ENCODE measurements at regions not wholly inside any gene's neighbourhood (a gene's known extent, or its start where the extent isn't known, plus 50 kb on each side); places are given as distances from the start of the nearest gene placed in this dataset.
"Not testable (repeated sequence)": the region's sequence is repeated elsewhere in the genome, so short reads cannot be mapped to it uniquely, and the experiment has no call there.

GRCh38 chr14:103243764-103244737 lies 90.0 kb upstream of the EIF5 start:
- no peak for DNase-seq (ENCODE audit: low read depth)
- H3K4me3 ChIP-seq (ENCODE audit: low read depth, low read length), result no peak overlapping the region
- TF ChIP-seq CTCF (IDR thresholded peaks at IDR 0.05; ENCODE audit: insufficient read depth, low read depth, low read length, missing control alignments), result no peak

- DNase-seq (ENCODE audit: low read depth); H3K4me3 ChIP-seq (ENCODE audit: low read depth, low read length): not testable (repeated sequence)
These were observed 88.4 kb upstream of the EIF5 start for GRCh38 chr14:103245624-103246031.

- no peak for TF ChIP-seq CTCF (IDR thresholded peaks at IDR 0.05; ENCODE audit: insufficient read depth, low read depth, low read length, missing control alignments)
- H3K4me3 ChIP-seq (ENCODE audit: low read depth, low read length), result no peak overlapping the region
- no peak for DNase-seq (ENCODE audit: low read depth)
These were observed 88.0 kb upstream of the EIF5 start for GRCh38 chr14:103246070-103246469.

- H3K4me3 ChIP-seq (ENCODE audit: low read depth, low read length), result no peak overlapping the region
- TF ChIP-seq CTCF (IDR thresholded peaks at IDR 0.05; ENCODE audit: insufficient read depth, low read depth, low read length, missing control alignments), result no peak
- DNase-seq (ENCODE audit: low read depth), result no peak
These were observed 86.8 kb upstream of the EIF5 start for GRCh38 chr14:103247169-103247606.

GRCh38 chr14:103250181-103250580 lies 83.9 kb upstream of the EIF5 start:
- no peak for TF ChIP-seq CTCF (IDR thresholded peaks at IDR 0.05; ENCODE audit: insufficient read depth, low read depth, low read length, missing control alignments)
- DNase-seq (ENCODE audit: low read depth), result no peak
- H3K4me3 ChIP-seq (ENCODE audit: low read depth, low read length), result no peak overlapping the region

GRCh38 chr14:103250874-103251273 lies 83.2 kb upstream of the EIF5 start:
- DNase-seq (ENCODE audit: low read depth), result no peak
- H3K4me3 ChIP-seq (ENCODE audit: low read depth, low read length), result no peak overlapping the region
- TF ChIP-seq CTCF (IDR thresholded peaks at IDR 0.05; ENCODE audit: insufficient read depth, low read depth, low read length, missing control alignments), result no peak

GRCh38 chr14:103255555-103255954 lies 78.5 kb upstream of the EIF5 start:
- no peak for TF ChIP-seq CTCF (IDR thresholded peaks at IDR 0.05; ENCODE audit: insufficient read depth, low read depth, low read length, missing control alignments)
- DNase-seq (ENCODE audit: low read depth), result no peak
- no peak overlapping the region for H3K4me3 ChIP-seq (ENCODE audit: low read depth, low read length)
